Transverse colon (tissue), 4 donors: ENCODE measurements at regions not wholly inside any gene's neighbourhood (a gene's known extent, or its start where the extent isn't known, plus 50 kb on each side); places are given as distances from the start of the nearest gene placed in this dataset.

ENCODE experiments used
- DNase-seq: peaks from one replicate; pipeline ENCODE4 v3.0.0-alpha.2; 2019
- H3K27ac ChIP-seq, 4 donors: fragments of 200-600 bp; sonication (generic); 2 replicates each; pipeline ENCODE4 v1.5.1; 2016 to 2018; ENCODE audit warnings: inconsistent platforms in 4 of 4
- H3K27me3 ChIP-seq: fragments of 200-600 bp; sonication (generic); 2 replicates; pipeline ENCODE4 v1.5.1; 2017; ENCODE audit warnings: inconsistent platforms
- H3K36me3 ChIP-seq, 4 donors: fragments of 200-600 bp; sonication (generic); 2 replicates each; pipeline ENCODE4 v1.5.1; 2017 to 2019; ENCODE audit warnings: inconsistent platforms in 4 of 4
- H3K4me1 ChIP-seq, 4 donors: fragments of 200-600 bp; sonication (generic); 2 replicates each; pipeline ENCODE4 v1.5.1; 2017 to 2020; ENCODE audit warnings: inconsistent platforms in 4 of 4
- H3K4me3 ChIP-seq, 4 donors: fragments of 200-600 bp; sonication (generic); 1 replicate in 1 of 4; 2 replicates in 3 of 4; pipeline versions ENCODE4 v1.5.1 to v1.6.1; 2017 to 2019; ENCODE audit warnings: inconsistent platforms in 4 of 4
- H3K9me3 ChIP-seq, 2 donors: fragments of 200-600 bp; sonication (generic); 2 replicates each; pipeline ENCODE4 v1.5.1; 2017 to 2019; ENCODE audit warnings: inconsistent platforms in 2 of 2
- CTCF ChIP-seq, 5 experiments: fragments of 200-600 bp in 3 of 5; fragments of 450-650 bp in 2 of 5; sonication (generic) in 3 of 5; IDR thresholded peaks; 1 replicate in 2 of 5; 2 replicates in 3 of 5; pipeline ENCODE4 v1.5.1; 2016 to 2017; ENCODE audit warnings: antibody characterized with exemption in 5 of 5, inconsistent platforms in 3 of 5, mild to moderate bottlenecking in 2 of 5, moderate library complexity in 1 of 5
- EP300 ChIP-seq: sonication (generic); formaldehyde crosslinking; IDR thresholded peaks from one replicate; pipeline ENCODE4 v1.6.1; 2017; ENCODE audit warnings: antibody characterized with exemption, low read depth
- POLR2A ChIP-seq: fragments of 450-650 bp; IDR thresholded peaks from one replicate; pipeline ENCODE4 v1.6.1; 2016; ENCODE audit warnings: antibody characterized with exemption, mild to moderate bottlenecking, moderate library complexity
- POLR2AphosphoS5 ChIP-seq, 3 donors: sonication (generic); formaldehyde crosslinking; IDR thresholded peaks; one replicate each; pipeline ENCODE4 v1.6.1; 2016; ENCODE audit warnings: antibody characterized with exemption in 3 of 3
- WGBS, 2 donors: methylation state at CpG; one replicate each; pipeline ENCODE4 v1.1.5; 2018; ENCODE audit warnings: low coverage in 1 of 2; 5-methylcytosine and 5-hydroxymethylcytosine counted together
- in situ Hi-C, 4 donors: fragments of 200-750 bp; cut with MboI; loops; one replicate each; pipeline versions ENCODE4 v1.15.0 to v1.15.1; 2017; ENCODE audit warnings: low sequenced_read_pairs in 3 of 4, low pct_ligation_motif_present in 1 of 4, low pct_unique_long_range_greater_than_20kb in 1 of 4
- intact Hi-C: fragments of 100-400 bp; cut with DNase I; formaldehyde crosslinking; loops from one replicate; pipeline ENCODE4 v1.15.1; 2023; ENCODE audit warnings: low total_unique reads

GRCh38 chr1:58932859-58933598 lies 149.2 kb upstream of the JUN start:
- no peak overlapping the region for H3K4me3 ChIP-seq
- H3K4me1 ChIP-seq, result peaks cover 14 to 45% (median 34%) of the 10 kb centered on the region in 4 donors
- intact Hi-C loops (no loop called here), in situ Hi-C loops (no loop called here)
- H3K27ac ChIP-seq, result peak overlapping the region; percentile 76 to 82 (median 80)
- DNase-seq, result peak; percentile 92
- 7 to 50% methylated on average over 2 to 4 of the region's 4 CpGs for WGBS, 2 donors
- TF ChIP-seq POLR2AphosphoS5 (IDR thresholded peaks at IDR 0.05) (peak; percentile 12 to 86 (median 77)), EP300 (peak; percentile 38), POLR2A (peak; percentile 31), CTCF (IDR thresholded peaks at IDR 0.05) (peak in 1 of 5 experiments; percentile 24)
- no peaks in the 10 kb centered on the region for H3K36me3 ChIP-seq
- H3K27me3 ChIP-seq, result no peaks in the 10 kb centered on the region
- no peaks in the 10 kb centered on the region for H3K9me3 ChIP-seq

GRCh38 chr1:58933599-58933926 lies 149.7 kb upstream of the JUN start:
- no peaks in the 10 kb centered on the region for H3K36me3 ChIP-seq
- H3K4me1 ChIP-seq, result peaks cover 14 to 39% (median 31%) of the 10 kb centered on the region in 4 donors
- H3K27ac ChIP-seq, result peak overlapping the region; percentile 76 to 82 (median 80)
- WGBS, 2 donors, result 96% methylated on average over 2 of the region's 2 CpGs; no CpG with 5 or more reads in 1 of the 2 donors
- no peak overlapping the region for H3K4me3 ChIP-seq
- no peak for DNase-seq
- H3K9me3 ChIP-seq, result no peaks in the 10 kb centered on the region
- in situ Hi-C loops (no loop called here), intact Hi-C loops (no loop called here)
- no peaks in the 10 kb centered on the region for H3K27me3 ChIP-seq
- TF ChIP-seq CTCF (IDR thresholded peaks at IDR 0.05) (no peak), POLR2A (no peak), EP300 (no peak), POLR2AphosphoS5 (IDR thresholded peaks at IDR 0.05) (no peak)

GRCh38 chr1:58934706-58935105 lies 150.9 kb upstream of the JUN start:
- in situ Hi-C loops, result no loop called here

GRCh38 chr1:58936973-58937372 lies 153.1 kb upstream of the JUN start:
- intact Hi-C loops, result no loop called here
- H3K4me3 ChIP-seq, result no peak overlapping the region
- TF ChIP-seq POLR2AphosphoS5 (IDR thresholded peaks at IDR 0.05), result no peak
- no peak for TF ChIP-seq CTCF (IDR thresholded peaks at IDR 0.05)
- TF ChIP-seq EP300, result no peak
- TF ChIP-seq POLR2A, result no peak
- no peak overlapping the region for H3K27ac ChIP-seq
- WGBS, 2 donors, result 67 to 87% methylated on average over 1 to 2 of the region's 2 CpGs
- H3K4me1 ChIP-seq, result peaks cover 5 to 18% (median 17%) of the 10 kb centered on the region in 4 donors
- in situ Hi-C loops, result no loop called here
- H3K9me3 ChIP-seq, result no peaks in the 10 kb centered on the region
- no peak for DNase-seq
- H3K36me3 ChIP-seq, result no peaks in the 10 kb centered on the region
- H3K27me3 ChIP-seq, result no peaks in the 10 kb centered on the region

More at GRCh38 chr1:58934706-58935105, 150.9 kb upstream of the JUN start:
- TF ChIP-seq EP300 (no peak), POLR2A (no peak), POLR2AphosphoS5 (IDR thresholded peaks at IDR 0.05) (no peak), CTCF (IDR thresholded peaks at IDR 0.05) (no peak)
- Histone ChIP-seq H3K27ac (no peak overlapping the region), H3K9me3 (no peaks in the 10 kb centered on the region), H3K36me3 (no peaks in the 10 kb centered on the region), H3K4me1 (peaks cover 5 to 28% (median 20%) of the 10 kb centered on the region in 4 donors), H3K4me3 (no peak overlapping the region), H3K27me3 (no peaks in the 10 kb centered on the region)
- intact Hi-C loops, result no loop called here
- DNase-seq, result no peak
- 84% methylated on average over 3 of the region's 3 CpGs; no CpG with 5 or more reads in 1 of the 2 donors for WGBS, 2 donors
